Keratinocyte (primary cell): ENCODE measurements at regions not wholly inside any gene's neighbourhood (a gene's known extent, or its start where the extent isn't known, plus 50 kb on each side); places are given as distances from the start of the nearest gene placed in this dataset.
"Not testable (repeated sequence)": the region's sequence is repeated elsewhere in the genome, so short reads cannot be mapped to it uniquely, and the experiment has no call there.

Experiments
- DNase-seq: peaks from one replicate; pipeline ENCODE4 v3.0.0-alpha.2; 2011; ENCODE audit warnings: low read depth, missing footprints, low spot score
- FAIRE-seq: peaks from 2 replicates; lab custom pipeline; 2011; peaks lifted over from hg19 to GRCh38; lab: Jason Lieb, UNC
- H2AFZ ChIP-seq: 2 replicates; pipeline ENCODE4 v1.6.0; 2012; ENCODE audit warnings: low read length, control low read depth, inconsistent platforms; ENCODE audit not compliant: control insufficient read depth
- H3K27ac ChIP-seq: 2 replicates; pipeline ENCODE4 v1.5.1; 2011; ENCODE audit warnings: low read length; ENCODE audit not compliant: control insufficient read depth, insufficient read depth
- H3K27me3 ChIP-seq: 3 replicates; pipeline ENCODE4 v1.6.0; 2011; ENCODE audit warnings: low read length; ENCODE audit not compliant: control insufficient read depth, insufficient read depth; ENCODE audit errors: extremely low read depth
- H3K36me3 ChIP-seq, 2 experiments: 2 replicates in 1 of 2; 3 replicates in 1 of 2; pipeline ENCODE4 v1.5.1; 2011; ENCODE audit warnings: low read length in 2 of 2, mild to moderate bottlenecking in 1 of 2; ENCODE audit not compliant: control insufficient read depth in 2 of 2, insufficient read depth in 2 of 2; ENCODE audit errors: extremely low read depth in 1 of 2
- H3K4me1 ChIP-seq: 3 replicates; pipeline ENCODE4 v1.5.1; 2011; ENCODE audit warnings: low read length; ENCODE audit not compliant: control insufficient read depth, insufficient read depth; ENCODE audit errors: extremely low read depth
- H3K4me2 ChIP-seq: 3 replicates; pipeline ENCODE4 v1.6.0; 2011; ENCODE audit warnings: low read depth, low read length; ENCODE audit not compliant: control insufficient read depth, insufficient read depth; ENCODE audit errors: extremely low read depth
- H3K4me3 ChIP-seq, 3 experiments: fragments of 200-600 bp in 1 of 3; sonication (generic) in 1 of 3; 2 replicates in 2 of 3; 3 replicates in 1 of 3; pipeline ENCODE4 v1.5.1; 2011 to 2016; ENCODE audit warnings: low read length in 3 of 3, mild to moderate bottlenecking in 3 of 3, control low read depth in 2 of 3, inconsistent platforms in 1 of 3, low read depth in 1 of 3, mixed read lengths in 1 of 3, mixed run types in 1 of 3, moderate library complexity in 1 of 3; ENCODE audit not compliant: control insufficient read depth in 2 of 3, insufficient read depth in 2 of 3; ENCODE audit errors: extremely low read depth in 1 of 3
- H3K79me2 ChIP-seq: 2 replicates; pipeline ENCODE4 v1.6.0; 2012; ENCODE audit warnings: low read length; ENCODE audit not compliant: control insufficient read depth, insufficient read depth
- H3K9ac ChIP-seq: 3 replicates; pipeline ENCODE4 v1.6.0; 2011; ENCODE audit warnings: low read length; ENCODE audit not compliant: control insufficient read depth, insufficient read depth; ENCODE audit errors: extremely low read depth
- H3K9me1 ChIP-seq: 3 replicates; pipeline ENCODE4 v1.6.0; 2011; ENCODE audit warnings: low read length; ENCODE audit not compliant: control insufficient read depth, insufficient read depth; ENCODE audit errors: extremely low read depth
- H3K9me3 ChIP-seq: 2 replicates; pipeline ENCODE4 v1.5.1; 2012; ENCODE audit warnings: low read depth, low read length; ENCODE audit not compliant: control insufficient read depth
- H4K20me1 ChIP-seq: 3 replicates; pipeline ENCODE4 v1.6.0; 2011; ENCODE audit warnings: low read length; ENCODE audit not compliant: control insufficient read depth, insufficient read depth; ENCODE audit errors: extremely low read depth
- EZH2 ChIP-seq: IDR thresholded peaks from one replicate; pipeline ENCODE4 v1.6.1; 2012; ENCODE audit warnings: inconsistent platforms, mild to moderate bottlenecking, low read length, moderate library complexity
- dilution Hi-C: fragments of 300-500 bp; cut with MboI; formaldehyde crosslinking; loops from one replicate; pipeline ENCODE4 v1.7.0; 2020; ENCODE audit warnings: low sequenced_read_pairs; ENCODE audit not compliant: extremely low pct_ligation_motif_present
- TF ChIP-seq, protein P1 (sequence below), 3 experiments: IDR thresholded peaks in 1 of 3; conservative IDR thresholded peaks in 1 of 3; optimal IDR thresholded peaks in 1 of 3; 2 replicates in 2 of 3; 3 replicates in 1 of 3; pipeline versions ENCODE3 to v1.5.1; 2011; ENCODE audit warnings: low read length in 3 of 3, mild to moderate bottlenecking in 3 of 3, moderate library complexity in 2 of 3, control low read depth in 1 of 3, inconsistent platforms in 1 of 3; ENCODE audit not compliant: insufficient read depth in 2 of 3; ENCODE audit errors: extremely low read depth in 1 of 3

DNA sequence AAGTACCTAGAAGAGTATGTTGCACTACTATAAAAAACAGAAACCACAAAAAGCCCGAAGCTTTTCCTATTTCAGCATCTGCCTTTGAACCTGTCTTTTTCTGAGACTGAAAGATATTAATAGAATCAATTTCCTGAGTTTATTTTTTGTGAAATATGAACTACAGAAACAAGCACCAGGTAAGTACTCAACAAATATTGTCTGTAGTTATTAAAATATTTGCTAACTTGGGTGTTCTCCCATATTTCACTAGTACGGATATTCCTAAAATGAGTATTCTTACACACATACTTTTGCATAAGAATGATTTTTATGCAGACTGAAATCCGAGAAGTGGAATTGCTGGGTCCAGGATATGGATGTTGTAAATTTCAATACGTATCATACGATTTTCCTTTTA, 188.0 kb downstream of the OR4C45 start:
- no peaks in the 10 kb centered on the region for H3K79me2 ChIP-seq
- H3K27ac ChIP-seq, result no peak overlapping the region
- no peak overlapping the region for H3K4me2 ChIP-seq
- H3K9me1 ChIP-seq, result no peaks in the 10 kb centered on the region
- H2AFZ ChIP-seq, result no peak overlapping the region
- H4K20me1 ChIP-seq, result no peaks in the 10 kb centered on the region
- DNase-seq (no peak), FAIRE-seq (no peak)
- dilution Hi-C loops, result no loop called here
- H3K9ac ChIP-seq, result no peak overlapping the region
- TF ChIP-seq, protein P1, sequence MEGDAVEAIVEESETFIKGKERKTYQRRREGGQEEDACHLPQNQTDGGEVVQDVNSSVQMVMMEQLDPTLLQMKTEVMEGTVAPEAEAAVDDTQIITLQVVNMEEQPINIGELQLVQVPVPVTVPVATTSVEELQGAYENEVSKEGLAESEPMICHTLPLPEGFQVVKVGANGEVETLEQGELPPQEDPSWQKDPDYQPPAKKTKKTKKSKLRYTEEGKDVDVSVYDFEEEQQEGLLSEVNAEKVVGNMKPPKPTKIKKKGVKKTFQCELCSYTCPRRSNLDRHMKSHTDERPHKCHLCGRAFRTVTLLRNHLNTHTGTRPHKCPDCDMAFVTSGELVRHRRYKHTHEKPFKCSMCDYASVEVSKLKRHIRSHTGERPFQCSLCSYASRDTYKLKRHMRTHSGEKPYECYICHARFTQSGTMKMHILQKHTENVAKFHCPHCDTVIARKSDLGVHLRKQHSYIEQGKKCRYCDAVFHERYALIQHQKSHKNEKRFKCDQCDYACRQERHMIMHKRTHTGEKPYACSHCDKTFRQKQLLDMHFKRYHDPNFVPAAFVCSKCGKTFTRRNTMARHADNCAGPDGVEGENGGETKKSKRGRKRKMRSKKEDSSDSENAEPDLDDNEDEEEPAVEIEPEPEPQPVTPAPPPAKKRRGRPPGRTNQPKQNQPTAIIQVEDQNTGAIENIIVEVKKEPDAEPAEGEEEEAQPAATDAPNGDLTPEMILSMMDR (optimal IDR thresholded peaks at IDR 0.05 in 1 of 3, IDR thresholded peaks at IDR 0.05 in 1 of 3, conservative IDR thresholded peaks at IDR 0.05 in 1 of 3; ENCODE audit: extremely low read depth in 1 of 3, insufficient read depth in 2 of 3, low read length in 3 of 3), result no peak
- TF ChIP-seq EZH2, result no peak
- H3K4me3 ChIP-seq, result no peak overlapping the region
- no peaks in the 10 kb centered on the region for H3K36me3 ChIP-seq
- no peaks in the 10 kb centered on the region for H3K27me3 ChIP-seq
- H3K9me3 ChIP-seq, result no peaks in the 10 kb centered on the region
- no peaks in the 10 kb centered on the region for H3K4me1 ChIP-seq

DNA sequence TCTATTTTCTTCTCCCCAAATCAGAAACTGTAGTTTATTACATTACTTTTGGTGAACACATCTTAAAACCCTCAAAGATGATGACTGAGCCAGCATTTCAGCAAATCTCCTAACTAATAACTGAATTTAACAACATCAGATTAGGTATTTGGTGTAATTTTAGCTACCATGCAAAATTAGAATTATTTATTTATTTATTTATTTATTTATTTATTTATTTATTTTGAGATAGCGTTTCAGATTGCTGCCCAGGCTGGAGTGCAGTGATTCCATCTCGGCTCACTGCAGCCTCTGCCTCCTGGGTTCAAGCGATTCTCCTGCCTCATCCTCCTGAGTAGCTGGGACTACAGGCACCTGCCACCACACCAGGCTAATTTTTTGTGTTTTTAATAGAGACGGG, 205.7 kb downstream of the OR4C45 start:
- DNase-seq, H3K4me2 ChIP-seq, dilution Hi-C loops, H3K9ac ChIP-seq, H3K9me1 ChIP-seq, H3K79me2 ChIP-seq, H2AFZ ChIP-seq, H3K27me3 ChIP-seq, H3K27ac ChIP-seq, H3K9me3 ChIP-seq, FAIRE-seq, H3K4me3 ChIP-seq, H4K20me1 ChIP-seq, H3K36me3 ChIP-seq, H3K4me1 ChIP-seq: not testable (repeated sequence)

DNA sequence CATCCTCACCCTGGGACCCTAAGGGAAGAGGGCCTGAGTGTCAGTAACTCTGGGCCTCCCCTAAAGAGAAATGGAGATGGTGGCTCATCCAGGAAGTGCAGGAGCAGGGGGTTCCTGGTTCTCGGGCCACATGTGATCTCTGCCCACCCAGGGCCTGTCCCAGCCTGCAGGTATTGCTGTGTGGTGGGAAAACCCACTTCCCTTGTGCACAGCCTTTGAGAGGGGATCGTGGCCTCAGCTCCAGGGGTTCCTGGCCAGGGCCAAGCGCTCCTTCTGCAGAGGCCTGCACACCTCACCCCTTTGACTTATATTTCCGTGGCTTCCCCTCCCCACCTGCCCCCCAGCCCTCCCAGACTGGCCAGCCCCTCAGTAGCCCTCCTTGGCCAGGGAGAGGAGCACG, 213.5 kb downstream of the OR4C45 start:
- H2AFZ ChIP-seq, result no peak overlapping the region
- no peaks in the 10 kb centered on the region for H4K20me1 ChIP-seq
- no peaks in the 10 kb centered on the region for H3K4me1 ChIP-seq
- no peak overlapping the region for H3K27ac ChIP-seq
- DNase-seq (no peak), FAIRE-seq (no peak)
- no peaks in the 10 kb centered on the region for H3K36me3 ChIP-seq
- H3K9me1 ChIP-seq, result no peaks in the 10 kb centered on the region
- TF ChIP-seq, protein P1 (optimal IDR thresholded peaks at IDR 0.05 in 1 of 3, IDR thresholded peaks at IDR 0.05 in 1 of 3, conservative IDR thresholded peaks at IDR 0.05 in 1 of 3; ENCODE audit: extremely low read depth in 1 of 3, insufficient read depth in 2 of 3, low read length in 3 of 3), result no peak
- H3K4me3 ChIP-seq, result no peak overlapping the region
- H3K9ac ChIP-seq, result no peak overlapping the region
- H3K4me2 ChIP-seq, result no peak overlapping the region
- dilution Hi-C loops, result no loop called here
- H3K27me3 ChIP-seq, result no peaks in the 10 kb centered on the region
- H3K9me3 ChIP-seq, result peaks cover 2% of the 10 kb centered on the region
- no peaks in the 10 kb centered on the region for H3K79me2 ChIP-seq
